SK-N-SH (cell line): ENCODE measurements at regions not wholly inside any gene's neighbourhood (a gene's known extent, or its start where the extent isn't known, plus 50 kb on each side); places are given as distances from the start of the nearest gene placed in this dataset.

Source experiments
- CTCF ChIA-PET: fragments of 300-600, 350-600 bp; formaldehyde crosslinking; extraction: SDS; loops from one replicate; lab custom pipeline; 2021; lab: Yijun Ruan, JAX
- POLR2A ChIA-PET: fragments of 350-600 bp; sonication (Branson Sonifier 250); formaldehyde crosslinking; extraction: SDS; loops from one replicate; lab custom pipeline; 2020; ENCODE audit warnings: antibody characterized with exemption, inconsistent platforms; lab: Yijun Ruan, JAX
- DNase-seq: peaks from one replicate; pipeline ENCODE4 v3.0.0; 2012
- H2AFZ ChIP-seq: fragments of 200-600 bp; sonication (generic); 2 replicates; pipeline ENCODE4 v1.8.1; 2016; ENCODE audit warnings: antibody characterized with exemption, mild to moderate bottlenecking, low read depth
- H3F3A ChIP-seq: fragments of 200-600 bp; sonication (generic); replicated peaks from 2 replicates; pipeline ENCODE3; 2016; ENCODE audit warnings: antibody characterized with exemption, mild to moderate bottlenecking; ENCODE audit not compliant: insufficient read depth
- H3K27ac ChIP-seq, 2 experiments: fragments of 200-500 bp in 1 of 2; fragments of 200-600 bp in 1 of 2; sonication (Bioruptor generic) in 1 of 2; sonication (generic), shearing (Covaris generic) in 1 of 2; 2 replicates each; pipeline versions ENCODE4 v1.5.1 to v1.6.1; 2014 to 2016; ENCODE audit warnings: low read depth in 2 of 2, inconsistent platforms in 1 of 2, low read length in 1 of 2, mild to moderate bottlenecking in 1 of 2, mixed read lengths in 1 of 2
- H3K27me3 ChIP-seq: fragments of 200-600 bp; sonication (generic), shearing (Covaris generic); 2 replicates; pipeline ENCODE4 v1.6.1; 2016; ENCODE audit warnings: mixed run types; ENCODE audit not compliant: insufficient read depth
- H3K36me3 ChIP-seq, 2 experiments: fragments of 200-500 bp in 1 of 2; fragments of 200-600 bp in 1 of 2; sonication (Bioruptor generic) in 1 of 2; sonication (generic) in 1 of 2; replicated peaks in 1 of 2; 2 replicates each; pipeline versions ENCODE3 to v1.5.1; 2014 to 2016; ENCODE audit warnings: low read length in 1 of 2, mild to moderate bottlenecking in 1 of 2; ENCODE audit not compliant: insufficient read depth in 2 of 2, control insufficient read depth in 1 of 2
- H3K4me1 ChIP-seq, 2 experiments: fragments of 200-500 bp in 1 of 2; fragments of 200-600 bp in 1 of 2; sonication (Bioruptor generic) in 1 of 2; sonication (generic), shearing (Covaris generic) in 1 of 2; 2 replicates each; pipeline versions ENCODE4 v1.5.1 to v1.6.1; 2014 to 2016; ENCODE audit warnings: low read depth in 1 of 2, low read length in 1 of 2, mixed run types in 1 of 2; ENCODE audit not compliant: insufficient read depth in 2 of 2, control insufficient read depth in 1 of 2
- H3K4me2 ChIP-seq: fragments of 200-600 bp; sonication (generic), shearing (Covaris generic); 2 replicates; pipeline ENCODE4 v1.6.1; 2017; ENCODE audit warnings: mixed run types
- H3K4me3 ChIP-seq, 2 experiments: fragments of 200-500 bp in 1 of 2; fragments of 200-600 bp in 1 of 2; sonication (Bioruptor generic) in 1 of 2; sonication (generic), shearing (Covaris generic) in 1 of 2; 2 replicates each; pipeline versions ENCODE4 v1.5.1 to v1.8.1; 2014 to 2016; ENCODE audit warnings: low read depth in 2 of 2, inconsistent platforms in 1 of 2, low read length in 1 of 2, mild to moderate bottlenecking in 1 of 2, mixed read lengths in 1 of 2, moderate library complexity in 1 of 2
- H3K79me2 ChIP-seq: fragments of 200-600 bp; sonication (generic); 2 replicates; pipeline ENCODE4 v1.8.1; 2017; ENCODE audit warnings: mild to moderate bottlenecking; ENCODE audit not compliant: insufficient read depth
- H3K9ac ChIP-seq: fragments of 200-600 bp; sonication (generic); 2 replicates; pipeline ENCODE4 v1.6.1; 2017; ENCODE audit warnings: mixed run types
- H3K9me2 ChIP-seq: fragments of 200-600 bp; sonication (generic); 2 replicates; pipeline ENCODE4 v1.6.1; 2017; ENCODE audit warnings: mixed run types
- H3K9me3 ChIP-seq: fragments of 200-600 bp; sonication (generic); 2 replicates; pipeline ENCODE4 v1.6.1; 2017; ENCODE audit warnings: mixed run types, mild to moderate bottlenecking, moderate library complexity
- H4K20me1 ChIP-seq: fragments of 200-600 bp; sonication (generic); 2 replicates; pipeline ENCODE4 v1.6.1; 2017; ENCODE audit warnings: mild to moderate bottlenecking, mixed run types; ENCODE audit not compliant: insufficient read depth
- EP300 ChIP-seq, 2 experiments: IDR thresholded peaks; 2 replicates each; pipeline versions ENCODE4 v1.4.0 to v1.6.1; 2012; ENCODE audit warnings: borderline replicate concordance in 1 of 2, low read depth in 1 of 2, low read length in 1 of 2
- EZH2phosphoT487 ChIP-seq: fragments of 200-600 bp; sonication (generic); IDR thresholded peaks from 2 replicates; pipeline ENCODE4 v1.6.1; 2017; ENCODE audit warnings: low read depth, mixed run types, mild to moderate bottlenecking, antibody characterized with exemption, moderate library complexity, borderline replicate concordance
- FOXM1 ChIP-seq: IDR thresholded peaks from 2 replicates; pipeline ENCODE4 v1.4.0; 2012; ENCODE audit warnings: low read depth, mild to moderate bottlenecking
- GATA2 ChIP-seq: sonication (generic); formaldehyde crosslinking; IDR thresholded peaks from 2 replicates; pipeline ENCODE4 v1.5.0; 2020; ENCODE audit warnings: mild to moderate bottlenecking, missing genetic modification reagents
- MXI1 ChIP-seq: IDR thresholded peaks from 2 replicates; pipeline ENCODE4 v1.6.1; 2012; ENCODE audit warnings: mild to moderate bottlenecking, low read depth, low read length, improper control_type of control experiment
- NFIC ChIP-seq: IDR thresholded peaks from 2 replicates; pipeline ENCODE4 v1.4.0; 2012; ENCODE audit warnings: borderline replicate concordance
- NRF1 ChIP-seq: IDR thresholded peaks from 2 replicates; pipeline ENCODE4 v1.6.1; 2012; ENCODE audit warnings: low read depth, mild to moderate bottlenecking, low read length
- POLR2AphosphoS5 ChIP-seq: IDR thresholded peaks from 2 replicates; pipeline ENCODE4 v1.6.1; 2012; ENCODE audit warnings: low read depth, low read length
- RAD21 ChIP-seq: IDR thresholded peaks from 2 replicates; pipeline ENCODE4 v1.6.1; 2012; ENCODE audit warnings: mild to moderate bottlenecking, low read length
- RCOR1 ChIP-seq: fragments of 150-350 bp; IDR thresholded peaks from 2 replicates; pipeline ENCODE4 v1.6.1; 2017; ENCODE audit warnings: antibody characterized with exemption, low read length
- RFX5 ChIP-seq: IDR thresholded peaks from 2 replicates; pipeline ENCODE4 v1.6.1; 2012; ENCODE audit warnings: mild to moderate bottlenecking, improper control_type of control experiment, low read length
- RXRA ChIP-seq: IDR thresholded peaks from 2 replicates; pipeline ENCODE4 v1.4.0; 2012; ENCODE audit warnings: low read depth, mild to moderate bottlenecking, borderline replicate concordance
- SIN3A ChIP-seq: IDR thresholded peaks from 2 replicates; pipeline ENCODE4 v1.6.1; 2012; ENCODE audit warnings: low read depth, mild to moderate bottlenecking, low read length, moderate library complexity, borderline replicate concordance
- TCF12 ChIP-seq: IDR thresholded peaks from 2 replicates; pipeline ENCODE4 v1.4.0; 2012
- TEAD4 ChIP-seq: IDR thresholded peaks from 2 replicates; pipeline ENCODE4 v1.4.0; 2012; ENCODE audit warnings: mild to moderate bottlenecking, borderline replicate concordance; ENCODE audit not compliant: insufficient read depth
- USF2 ChIP-seq: fragments of 150-350 bp; IDR thresholded peaks from 2 replicates; pipeline ENCODE4 v1.6.1; 2017; ENCODE audit warnings: antibody characterized with exemption, low read length, low read depth, borderline replicate concordance
- WGBS: methylation state at CpG from one replicate; pipeline ENCODE4 v1.1.6; 2017; ENCODE audit warnings: low lambda C conversion rate; 5-methylcytosine and 5-hydroxymethylcytosine counted together
- TF ChIP-seq, protein P1 (sequence below): IDR thresholded peaks from 2 replicates; pipeline ENCODE4 v1.4.0; 2012; ENCODE audit warnings: low read depth
- TF ChIP-seq, protein P2 (sequence below): IDR thresholded peaks from 2 replicates; pipeline ENCODE4 v1.6.1; 2012; ENCODE audit warnings: mild to moderate bottlenecking, low read depth, low read length, moderate library complexity
- TF ChIP-seq, protein P3 (sequence below): IDR thresholded peaks from 2 replicates; pipeline ENCODE4; 2012

GRCh38 chr5:138702166-138703077 is 50.8 kb upstream of the CTNNA1 start:
- Histone ChIP-seq H2AFZ (no peak overlapping the region), H3K27ac (no peak overlapping the region), H3K4me2 (no peak overlapping the region), H3K79me2 (no peaks in the 10 kb centered on the region), H3K9me3 (no peaks in the 10 kb centered on the region), H3F3A (peaks cover 4% of the 10 kb centered on the region), H3K36me3 (no peaks in the 10 kb centered on the region), H3K4me3 (no peak overlapping the region), H3K9me2 (no peaks in the 10 kb centered on the region), H3K9ac (no peak overlapping the region), H4K20me1 (no peaks in the 10 kb centered on the region), H3K4me1 (peaks cover 3 to 28% of the 10 kb centered on the region in 2 experiments; a peak in 1 of 4 replicates), H3K27me3 (no peaks in the 10 kb centered on the region)
- 78% methylated on average over 5 of the region's 5 CpGs for WGBS
- ChIA-PET POLR2A (interaction anchor here (0.8 to 1.1 kb wide), 2 partner anchors 52 to 640 kb away, joined by 3 read pairs; no protein-coding TSS in a partner anchor), CTCF (interaction anchor here (0.6 to 1.5 kb wide), 5 partner anchors 12 to 91 kb away, joined by 3 to 4 read pairs (median 3); no protein-coding TSS in a partner anchor)
- DNase-seq = no peak
- TF ChIP-seq EZH2phosphoT487 (no peak), RCOR1 (no peak)

GRCh38 chr5:138701678-138702077 is 51.5 kb upstream of the CTNNA1 start:
- no peaks in the 10 kb centered on the region for H3K79me2 ChIP-seq
- no peaks in the 10 kb centered on the region for H3K9me2 ChIP-seq
- ChIA-PET POLR2A (no interaction called here), CTCF (interaction anchor here (0.6 to 1.5 kb wide), 5 partner anchors 12 to 91 kb away, joined by 3 to 4 read pairs (median 3); no protein-coding TSS in a partner anchor)
- H3K9me3 ChIP-seq = no peaks in the 10 kb centered on the region
- H2AFZ ChIP-seq = no peak overlapping the region
- H3K9ac ChIP-seq = no peak overlapping the region
- no peaks in the 10 kb centered on the region for H3K27me3 ChIP-seq
- H3K4me1 ChIP-seq = peaks cover 7 to 30% of the 10 kb centered on the region in 2 experiments; a peak in 2 of 4 replicates
- H3F3A ChIP-seq = peaks cover 3% of the 10 kb centered on the region
- H3K27ac ChIP-seq = no peak overlapping the region
- DNase-seq = no peak
- H3K36me3 ChIP-seq = no peaks in the 10 kb centered on the region
- no peak overlapping the region for H3K4me2 ChIP-seq
- TF ChIP-seq NFIC (no peak), TEAD4 (no peak), TCF12 (no peak), GATA2 (CRISPR knock-in tag) (no peak), RXRA (no peak), USF2 (no peak), MXI1 (no peak), RAD21 (no peak), RCOR1 (no peak), NRF1 (no peak), RFX5 (no peak), POLR2AphosphoS5 (no peak), FOXM1 (no peak), EP300 (IDR thresholded peaks at IDR 0.05; ENCODE audit: borderline replicate concordance in 1 of 2, low read depth in 1 of 2, low read length in 1 of 2) (no peak), SIN3A (no peak)
- TF ChIP-seq, protein P1, sequence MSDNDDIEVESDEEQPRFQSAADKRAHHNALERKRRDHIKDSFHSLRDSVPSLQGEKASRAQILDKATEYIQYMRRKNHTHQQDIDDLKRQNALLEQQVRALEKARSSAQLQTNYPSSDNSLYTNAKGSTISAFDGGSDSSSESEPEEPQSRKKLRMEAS = no peak
- TF ChIP-seq, protein P2, sequence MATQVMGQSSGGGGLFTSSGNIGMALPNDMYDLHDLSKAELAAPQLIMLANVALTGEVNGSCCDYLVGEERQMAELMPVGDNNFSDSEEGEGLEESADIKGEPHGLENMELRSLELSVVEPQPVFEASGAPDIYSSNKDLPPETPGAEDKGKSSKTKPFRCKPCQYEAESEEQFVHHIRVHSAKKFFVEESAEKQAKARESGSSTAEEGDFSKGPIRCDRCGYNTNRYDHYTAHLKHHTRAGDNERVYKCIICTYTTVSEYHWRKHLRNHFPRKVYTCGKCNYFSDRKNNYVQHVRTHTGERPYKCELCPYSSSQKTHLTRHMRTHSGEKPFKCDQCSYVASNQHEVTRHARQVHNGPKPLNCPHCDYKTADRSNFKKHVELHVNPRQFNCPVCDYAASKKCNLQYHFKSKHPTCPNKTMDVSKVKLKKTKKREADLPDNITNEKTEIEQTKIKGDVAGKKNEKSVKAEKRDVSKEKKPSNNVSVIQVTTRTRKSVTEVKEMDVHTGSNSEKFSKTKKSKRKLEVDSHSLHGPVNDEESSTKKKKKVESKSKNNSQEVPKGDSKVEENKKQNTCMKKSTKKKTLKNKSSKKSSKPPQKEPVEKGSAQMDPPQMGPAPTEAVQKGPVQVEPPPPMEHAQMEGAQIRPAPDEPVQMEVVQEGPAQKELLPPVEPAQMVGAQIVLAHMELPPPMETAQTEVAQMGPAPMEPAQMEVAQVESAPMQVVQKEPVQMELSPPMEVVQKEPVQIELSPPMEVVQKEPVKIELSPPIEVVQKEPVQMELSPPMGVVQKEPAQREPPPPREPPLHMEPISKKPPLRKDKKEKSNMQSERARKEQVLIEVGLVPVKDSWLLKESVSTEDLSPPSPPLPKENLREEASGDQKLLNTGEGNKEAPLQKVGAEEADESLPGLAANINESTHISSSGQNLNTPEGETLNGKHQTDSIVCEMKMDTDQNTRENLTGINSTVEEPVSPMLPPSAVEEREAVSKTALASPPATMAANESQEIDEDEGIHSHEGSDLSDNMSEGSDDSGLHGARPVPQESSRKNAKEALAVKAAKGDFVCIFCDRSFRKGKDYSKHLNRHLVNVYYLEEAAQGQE = no peak
- TF ChIP-seq, protein P3, sequence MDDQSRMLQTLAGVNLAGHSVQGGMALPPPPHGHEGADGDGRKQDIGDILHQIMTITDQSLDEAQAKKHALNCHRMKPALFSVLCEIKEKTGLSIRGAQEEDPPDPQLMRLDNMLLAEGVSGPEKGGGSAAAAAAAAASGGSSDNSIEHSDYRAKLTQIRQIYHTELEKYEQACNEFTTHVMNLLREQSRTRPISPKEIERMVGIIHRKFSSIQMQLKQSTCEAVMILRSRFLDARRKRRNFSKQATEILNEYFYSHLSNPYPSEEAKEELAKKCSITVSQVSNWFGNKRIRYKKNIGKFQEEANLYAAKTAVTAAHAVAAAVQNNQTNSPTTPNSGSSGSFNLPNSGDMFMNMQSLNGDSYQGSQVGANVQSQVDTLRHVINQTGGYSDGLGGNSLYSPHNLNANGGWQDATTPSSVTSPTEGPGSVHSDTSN = no peak
- no peak overlapping the region for H3K4me3 ChIP-seq
- WGBS = 85% methylated on average over 3 of the region's 3 CpGs
- no peaks in the 10 kb centered on the region for H4K20me1 ChIP-seq
